HepG2 (cell line): ENCODE measurements at regions not wholly inside any gene's neighbourhood (a gene's known extent, or its start where the extent isn't known, plus 50 kb on each side); places are given as distances from the start of the nearest gene placed in this dataset.

Experiments used
- ATAC-seq: fragments of 200-7000 bp; cut with Tn5 transposase; 3 replicates; pipeline ENCODE4 v1.9.1; 2020; ENCODE audit warnings: mild to moderate bottlenecking, moderate library complexity
- BruUV-seq: library from RNA; stranded (reverse); fragments of 400-500 nt; replicated peaks from 2 replicates; lab custom pipeline; 2021; lab: Mats Ljungman, UMichigan
- CTCF ChIA-PET: fragments of 300-600 bp; formaldehyde crosslinking; extraction: SDS; loops from one replicate; lab custom pipeline; 2021; ENCODE audit warnings: low total read pairs, inconsistent platforms, low intra/inter-chr PET ratio; lab: Yijun Ruan, JAX
- POLR2A ChIA-PET: fragments of 350-600 bp; sonication (Branson Sonifier 250); formaldehyde crosslinking; loops from one replicate; lab custom pipeline; 2020; ENCODE audit warnings: antibody characterized with exemption, inconsistent platforms; lab: Yijun Ruan, JAX
- DNase-seq: peaks from one replicate; pipeline ENCODE4 v3.0.0-alpha.2; 2015; ENCODE audit warnings: low spot score
- FAIRE-seq: peaks from 3 replicates; lab custom pipeline; 2011; peaks lifted over from hg19 to GRCh38; lab: Jason Lieb, UNC
- H2AFZ ChIP-seq: one replicate; pipeline ENCODE4 v1.6.1; 2011; ENCODE audit warnings: low read length, inconsistent platforms
- H3K27ac ChIP-seq: fragments of 300-600 bp; 3 replicates; pipeline ENCODE4 v1.8.0; 2011; ENCODE audit warnings: mixed run types, mild to moderate bottlenecking, mixed read lengths, low read length, inconsistent platforms; ENCODE audit not compliant: insufficient read depth; ENCODE audit errors: extremely low read length
- H3K27me3 ChIP-seq, 2 experiments: fragments of 200-600 bp in 1 of 2; 2 replicates in 1 of 2; 3 replicates in 1 of 2; pipeline versions ENCODE4 v1.6.0 to v1.8.0; 2011; ENCODE audit warnings: low read length in 2 of 2, mild to moderate bottlenecking in 2 of 2, moderate library complexity in 2 of 2, inconsistent platforms in 1 of 2; ENCODE audit not compliant: insufficient read depth in 2 of 2, control insufficient read depth in 1 of 2
- H3K36me3 ChIP-seq, 2 experiments: fragments of 200-600 bp in 1 of 2; replicated peaks in 1 of 2; 2 replicates in 1 of 2; 3 replicates in 1 of 2; pipeline versions ENCODE4 v1.5.1 to v1.8.0; 2011; ENCODE audit warnings: low read length in 2 of 2, inconsistent platforms in 1 of 2; ENCODE audit not compliant: insufficient read depth in 2 of 2, control insufficient read depth in 1 of 2
- H3K4me1 ChIP-seq: 2 replicates; pipeline ENCODE4 v1.5.1; 2012; ENCODE audit warnings: low read length, inconsistent platforms; ENCODE audit not compliant: insufficient read depth
- H3K4me2 ChIP-seq: 2 replicates; pipeline ENCODE4 v1.6.0; 2011; ENCODE audit warnings: low read depth, low read length, inconsistent platforms
- H3K4me3 ChIP-seq, 3 experiments: fragments of 200-600 bp in 1 of 3; sonication (generic), shearing (Covaris generic) in 1 of 3; replicated peaks in 1 of 3; 2 replicates each; pipeline ENCODE4 v1.5.1; 2011 to 2016; ENCODE audit warnings: low read length in 3 of 3, inconsistent platforms in 2 of 3, low read depth in 2 of 3, mild to moderate bottlenecking in 2 of 3, control low read depth in 1 of 3, mixed read lengths in 1 of 3; ENCODE audit not compliant: insufficient read depth in 1 of 3
- H3K79me2 ChIP-seq: one replicate; pipeline ENCODE4 v1.6.1; 2011; ENCODE audit warnings: low read length, inconsistent platforms; ENCODE audit not compliant: insufficient read depth
- H3K9ac ChIP-seq: 2 replicates; pipeline ENCODE4 v1.6.0; 2011; ENCODE audit warnings: mild to moderate bottlenecking, low read depth, low read length, inconsistent platforms; ENCODE audit not compliant: insufficient read depth
- H3K9me3 ChIP-seq: 2 replicates; pipeline ENCODE4 v1.5.1; 2012; ENCODE audit warnings: mild to moderate bottlenecking, low read length
- H4K20me1 ChIP-seq: 2 replicates; pipeline ENCODE4 v1.6.0; 2011; ENCODE audit warnings: inconsistent platforms, mild to moderate bottlenecking, low read length, moderate library complexity; ENCODE audit not compliant: insufficient read depth
- GLI4 ChIP-seq: sonication (generic); formaldehyde crosslinking; IDR thresholded peaks from 2 replicates; pipeline ENCODE4 v1.5.1; 2020; ENCODE audit warnings: missing genetic modification reagents, mild to moderate bottlenecking, moderate library complexity, borderline replicate concordance
- HNRNPUL1 ChIP-seq: fragments of 200-400 bp; formaldehyde crosslinking; IDR thresholded peaks from 2 replicates; pipeline ENCODE4 v1.6.1; 2017; ENCODE audit warnings: low read depth, mild to moderate bottlenecking, low read length, moderate library complexity
- MAFF ChIP-seq: IDR thresholded peaks from 2 replicates; pipeline ENCODE4 v1.6.1; 2011; ENCODE audit warnings: low read depth, low read length, improper control_type of control experiment
- MEIS2 ChIP-seq: sonication (generic); formaldehyde crosslinking; IDR thresholded peaks from 2 replicates; pipeline ENCODE4 v1.9.0; 2021; ENCODE audit warnings: mild to moderate bottlenecking, missing genetic modification reagents
- ZNF589 ChIP-seq: sonication (generic); formaldehyde crosslinking; conservative IDR thresholded peaks from 2 replicates; pipeline ENCODE4 v1.8.0; 2022; ENCODE audit warnings: mild to moderate bottlenecking, moderate library complexity, missing genetic modification reagents
- ZNF761 ChIP-seq: sonication (generic); formaldehyde crosslinking; conservative IDR thresholded peaks from 2 replicates; pipeline ENCODE4 v1.4.0; 2020; ENCODE audit warnings: mild to moderate bottlenecking, missing genetic modification reagents
- ZSCAN20 ChIP-seq: sonication (generic); formaldehyde crosslinking; IDR thresholded peaks from 2 replicates; pipeline ENCODE4 v1.4.0; 2020; ENCODE audit warnings: missing genetic modification reagents, mild to moderate bottlenecking, borderline replicate concordance
- WGBS: methylation state at CpG from one replicate; pipeline ENCODE4 v1.1.6; 2017; ENCODE audit warnings: low lambda C conversion rate; 5-methylcytosine and 5-hydroxymethylcytosine counted together
- in situ Hi-C: cut with HindIII; loops from 2 replicates; pipeline ENCODE4 v1.10.0; 2017; ENCODE audit warnings: low pct_unique_long_range_greater_than_20kb; ENCODE audit not compliant: extremely low pct_ligation_motif_present
- intact Hi-C: fragments of 100-400 bp; cut with micrococcal nuclease; formaldehyde crosslinking; loops from one replicate; pipeline ENCODE4 v1.10.0; 2022; ENCODE audit not compliant: unreplicated experiment
- TF ChIP-seq, protein P1 (sequence below): sonication (generic); formaldehyde crosslinking; IDR thresholded peaks from 2 replicates; pipeline ENCODE4 v1.5.0; 2020; ENCODE audit warnings: missing genetic modification reagents
- TF ChIP-seq, protein P2 (sequence below): sonication (generic); formaldehyde crosslinking; IDR thresholded peaks from 2 replicates; pipeline ENCODE4 v1.4.0; 2020; ENCODE audit warnings: low read depth, mild to moderate bottlenecking, missing genetic modification reagents
- TF ChIP-seq, protein P3 (sequence below): sonication (generic); formaldehyde crosslinking; IDR thresholded peaks from 2 replicates; pipeline ENCODE4 v1.4.0; 2020; ENCODE audit warnings: mild to moderate bottlenecking, missing genetic modification reagents
- TF ChIP-seq, protein P4 (sequence below): sonication (generic); formaldehyde crosslinking; IDR thresholded peaks from 2 replicates; pipeline ENCODE4 v1.4.0; 2020; ENCODE audit warnings: missing genetic modification reagents, mild to moderate bottlenecking, borderline replicate concordance

DNA sequence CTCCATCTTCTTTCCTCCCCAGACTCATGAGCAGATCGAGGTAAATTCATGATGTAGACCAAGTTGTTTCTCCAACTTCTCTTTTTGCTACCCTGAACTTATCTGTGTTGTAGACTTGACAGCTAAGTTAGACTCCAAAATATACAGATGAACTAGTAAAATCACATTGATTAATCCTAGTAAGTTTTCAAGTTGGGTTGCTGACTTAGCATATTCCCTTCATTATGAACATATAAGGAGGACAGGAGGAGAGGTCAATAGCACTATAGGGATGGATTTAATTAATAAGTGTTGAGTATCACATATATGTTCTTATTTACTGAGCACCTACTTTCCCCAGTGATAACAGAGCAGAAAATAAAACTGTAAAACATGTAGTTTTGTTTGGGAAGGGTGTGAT, 227.3 kb downstream of the TINAG start:
- intact Hi-C loops (no loop called here), in situ Hi-C loops (no loop called here)
- Histone ChIP-seq H3K4me1 (no peaks in the 10 kb centered on the region), H3K4me3 (no peak overlapping the region), H4K20me1 (no peaks in the 10 kb centered on the region), H3K27ac (no peak overlapping the region), H3K9ac (no peak overlapping the region), H2AFZ (no peak overlapping the region), H3K4me2 (no peak overlapping the region), H3K27me3 (no peaks in the 10 kb centered on the region; a peak in 1 of 5 replicates), H3K9me3 (0 out of 2 replicates have a peak, but pooled peaks cover 7% of the 10 kb centered on the region), H3K36me3 (no peaks in the 10 kb centered on the region), H3K79me2 (no peaks in the 10 kb centered on the region)
- FAIRE-seq, result no peak
- no TSS peak for BruUV-seq
- ChIA-PET CTCF (no interaction called here), POLR2A (no interaction called here)
- no peak for ATAC-seq
- 0% methylated on average over 1 of the region's 1 CpG for WGBS
- no peak for DNase-seq
- no peak for TF ChIP-seq ZSCAN20 (CRISPR knock-in tag)
- no peak for TF ChIP-seq ZNF589 (CRISPR knock-in tag)
- TF ChIP-seq HNRNPUL1, result no peak
- TF ChIP-seq, protein P1, sequence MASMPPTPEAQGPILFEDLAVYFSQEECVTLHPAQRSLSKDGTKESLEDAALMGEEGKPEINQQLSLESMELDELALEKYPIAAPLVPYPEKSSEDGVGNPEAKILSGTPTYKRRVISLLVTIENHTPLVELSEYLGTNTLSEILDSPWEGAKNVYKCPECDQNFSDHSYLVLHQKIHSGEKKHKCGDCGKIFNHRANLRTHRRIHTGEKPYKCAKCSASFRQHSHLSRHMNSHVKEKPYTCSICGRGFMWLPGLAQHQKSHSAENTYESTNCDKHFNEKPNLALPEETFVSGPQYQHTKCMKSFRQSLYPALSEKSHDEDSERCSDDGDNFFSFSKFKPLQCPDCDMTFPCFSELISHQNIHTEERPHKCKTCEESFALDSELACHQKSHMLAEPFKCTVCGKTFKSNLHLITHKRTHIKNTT (CRISPR knock-in tag), result no peak
- TF ChIP-seq ZNF761 (CRISPR knock-in tag), result no peak
- TF ChIP-seq, protein P2, sequence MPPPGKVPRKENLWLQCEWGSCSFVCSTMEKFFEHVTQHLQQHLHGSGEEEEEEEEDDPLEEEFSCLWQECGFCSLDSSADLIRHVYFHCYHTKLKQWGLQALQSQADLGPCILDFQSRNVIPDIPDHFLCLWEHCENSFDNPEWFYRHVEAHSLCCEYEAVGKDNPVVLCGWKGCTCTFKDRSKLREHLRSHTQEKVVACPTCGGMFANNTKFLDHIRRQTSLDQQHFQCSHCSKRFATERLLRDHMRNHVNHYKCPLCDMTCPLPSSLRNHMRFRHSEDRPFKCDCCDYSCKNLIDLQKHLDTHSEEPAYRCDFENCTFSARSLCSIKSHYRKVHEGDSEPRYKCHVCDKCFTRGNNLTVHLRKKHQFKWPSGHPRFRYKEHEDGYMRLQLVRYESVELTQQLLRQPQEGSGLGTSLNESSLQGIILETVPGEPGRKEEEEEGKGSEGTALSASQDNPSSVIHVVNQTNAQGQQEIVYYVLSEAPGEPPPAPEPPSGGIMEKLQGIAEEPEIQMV (CRISPR knock-in tag), result no peak
- no peak for TF ChIP-seq GLI4 (CRISPR knock-in tag)
- no peak for TF ChIP-seq MEIS2 (CRISPR knock-in tag)
- peak; percentile 84 for TF ChIP-seq MAFF
- TF ChIP-seq, protein P3, sequence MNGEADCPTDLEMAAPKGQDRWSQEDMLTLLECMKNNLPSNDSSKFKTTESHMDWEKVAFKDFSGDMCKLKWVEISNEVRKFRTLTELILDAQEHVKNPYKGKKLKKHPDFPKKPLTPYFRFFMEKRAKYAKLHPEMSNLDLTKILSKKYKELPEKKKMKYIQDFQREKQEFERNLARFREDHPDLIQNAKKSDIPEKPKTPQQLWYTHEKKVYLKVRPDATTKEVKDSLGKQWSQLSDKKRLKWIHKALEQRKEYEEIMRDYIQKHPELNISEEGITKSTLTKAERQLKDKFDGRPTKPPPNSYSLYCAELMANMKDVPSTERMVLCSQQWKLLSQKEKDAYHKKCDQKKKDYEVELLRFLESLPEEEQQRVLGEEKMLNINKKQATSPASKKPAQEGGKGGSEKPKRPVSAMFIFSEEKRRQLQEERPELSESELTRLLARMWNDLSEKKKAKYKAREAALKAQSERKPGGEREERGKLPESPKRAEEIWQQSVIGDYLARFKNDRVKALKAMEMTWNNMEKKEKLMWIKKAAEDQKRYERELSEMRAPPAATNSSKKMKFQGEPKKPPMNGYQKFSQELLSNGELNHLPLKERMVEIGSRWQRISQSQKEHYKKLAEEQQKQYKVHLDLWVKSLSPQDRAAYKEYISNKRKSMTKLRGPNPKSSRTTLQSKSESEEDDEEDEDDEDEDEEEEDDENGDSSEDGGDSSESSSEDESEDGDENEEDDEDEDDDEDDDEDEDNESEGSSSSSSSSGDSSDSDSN, result no peak
- TF ChIP-seq, protein P4, sequence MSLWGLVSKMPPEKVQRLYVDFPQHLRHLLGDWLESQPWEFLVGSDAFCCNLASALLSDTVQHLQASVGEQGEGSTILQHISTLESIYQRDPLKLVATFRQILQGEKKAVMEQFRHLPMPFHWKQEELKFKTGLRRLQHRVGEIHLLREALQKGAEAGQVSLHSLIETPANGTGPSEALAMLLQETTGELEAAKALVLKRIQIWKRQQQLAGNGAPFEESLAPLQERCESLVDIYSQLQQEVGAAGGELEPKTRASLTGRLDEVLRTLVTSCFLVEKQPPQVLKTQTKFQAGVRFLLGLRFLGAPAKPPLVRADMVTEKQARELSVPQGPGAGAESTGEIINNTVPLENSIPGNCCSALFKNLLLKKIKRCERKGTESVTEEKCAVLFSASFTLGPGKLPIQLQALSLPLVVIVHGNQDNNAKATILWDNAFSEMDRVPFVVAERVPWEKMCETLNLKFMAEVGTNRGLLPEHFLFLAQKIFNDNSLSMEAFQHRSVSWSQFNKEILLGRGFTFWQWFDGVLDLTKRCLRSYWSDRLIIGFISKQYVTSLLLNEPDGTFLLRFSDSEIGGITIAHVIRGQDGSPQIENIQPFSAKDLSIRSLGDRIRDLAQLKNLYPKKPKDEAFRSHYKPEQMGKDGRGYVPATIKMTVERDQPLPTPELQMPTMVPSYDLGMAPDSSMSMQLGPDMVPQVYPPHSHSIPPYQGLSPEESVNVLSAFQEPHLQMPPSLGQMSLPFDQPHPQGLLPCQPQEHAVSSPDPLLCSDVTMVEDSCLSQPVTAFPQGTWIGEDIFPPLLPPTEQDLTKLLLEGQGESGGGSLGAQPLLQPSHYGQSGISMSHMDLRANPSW (CRISPR knock-in tag), result no peak
